ENCODE measurements at regions not wholly inside any gene's neighbourhood (a gene's known extent, or its start where the extent isn't known, plus 50 kb on each side); places are given as distances from the start of the nearest gene placed in this dataset.

DNA sequence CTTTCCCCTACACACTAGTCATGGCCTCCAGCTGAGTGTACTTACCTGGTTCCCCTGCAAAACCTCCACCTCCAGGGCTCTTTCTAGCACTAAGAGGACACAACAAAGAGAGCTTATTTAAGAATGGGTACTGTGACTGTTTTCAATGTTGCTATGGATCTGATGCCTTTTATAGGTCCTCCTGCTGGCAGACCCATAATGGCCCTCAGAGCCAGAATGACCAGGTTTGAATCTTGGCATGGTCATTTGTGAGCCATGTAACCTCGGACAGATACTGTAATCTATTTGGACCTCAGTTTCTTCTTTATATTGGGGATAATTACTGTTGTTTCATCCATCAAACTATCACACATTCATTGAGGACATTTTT, 137.6 kb upstream of the USP24 start:
- no peak for FAIRE-seq
- TF ChIP-seq TAF1 (IDR thresholded peaks at IDR 0.05; ENCODE audit: low read depth, low read length) = no peak
- TF ChIP-seq SPI1 (IDR thresholded peaks at IDR 0.05; ENCODE audit: low read depth, low read length) = no peak
- no peak for TF ChIP-seq PAX5 (IDR thresholded peaks at IDR 0.05; ENCODE audit: insufficient read depth, low read length, severe bottlenecking)
- TF ChIP-seq POU2F2 (IDR thresholded peaks at IDR 0.05; ENCODE audit: low read depth, low read length) = no peak
- no peak for TF ChIP-seq POLR2A (IDR thresholded peaks at IDR 0.05; ENCODE audit: low read depth, low read length)
- no peak for TF ChIP-seq POLR2AphosphoS5 (IDR thresholded peaks at IDR 0.05; ENCODE audit: low read depth, low read length)

DNA sequence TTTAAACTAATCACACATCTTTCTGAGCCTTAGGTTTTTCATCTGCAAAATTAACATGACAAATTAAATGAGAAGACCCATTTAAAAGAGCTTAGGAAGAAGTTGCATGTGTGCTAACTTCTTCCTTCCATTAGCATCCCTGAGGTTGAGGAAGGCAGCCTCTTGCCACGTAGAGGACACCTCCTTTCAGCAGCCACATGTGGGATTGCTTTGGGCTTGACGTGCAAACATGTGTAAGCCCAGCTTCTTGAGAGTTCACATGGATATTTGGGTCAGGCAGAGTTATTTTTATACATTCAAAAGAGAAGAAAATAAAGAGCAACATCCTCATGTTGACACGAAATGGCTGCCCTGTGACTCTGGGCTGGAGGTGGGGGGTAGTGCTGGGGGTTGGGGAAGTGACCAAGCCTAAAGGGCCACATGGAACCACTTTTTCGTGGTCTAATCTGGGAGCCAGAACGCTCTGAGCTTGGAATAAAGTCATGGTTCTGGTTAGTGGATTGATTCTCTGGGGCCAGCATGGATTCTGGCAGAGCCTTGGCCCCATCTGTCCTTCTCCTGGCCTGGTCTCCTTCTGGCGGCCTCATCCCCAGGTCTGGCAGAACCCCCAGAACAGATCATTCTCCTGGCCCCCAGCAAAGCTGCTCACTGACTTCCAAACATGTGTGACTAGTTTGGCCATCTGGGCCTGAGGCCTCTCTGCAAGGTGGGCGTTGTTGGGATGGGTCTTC, 137.1 kb upstream of the USP24 start:
- TF ChIP-seq TAF1 (IDR thresholded peaks at IDR 0.05; ENCODE audit: low read depth, low read length) (no peak), POLR2AphosphoS5 (IDR thresholded peaks at IDR 0.05; ENCODE audit: low read depth, low read length) (no peak), POU2F2 (IDR thresholded peaks at IDR 0.05; ENCODE audit: low read depth, low read length) (no peak), POLR2A (IDR thresholded peaks at IDR 0.05; ENCODE audit: low read depth, low read length) (no peak)
- FAIRE-seq = no peak
- no peak for DNase-seq (ENCODE audit: insufficient read length, low spot score)

More for the DNA sequence above, 137.6 kb upstream of the USP24 start:
- DNase-seq (ENCODE audit: insufficient read length, low spot score) = no peak

DNA sequence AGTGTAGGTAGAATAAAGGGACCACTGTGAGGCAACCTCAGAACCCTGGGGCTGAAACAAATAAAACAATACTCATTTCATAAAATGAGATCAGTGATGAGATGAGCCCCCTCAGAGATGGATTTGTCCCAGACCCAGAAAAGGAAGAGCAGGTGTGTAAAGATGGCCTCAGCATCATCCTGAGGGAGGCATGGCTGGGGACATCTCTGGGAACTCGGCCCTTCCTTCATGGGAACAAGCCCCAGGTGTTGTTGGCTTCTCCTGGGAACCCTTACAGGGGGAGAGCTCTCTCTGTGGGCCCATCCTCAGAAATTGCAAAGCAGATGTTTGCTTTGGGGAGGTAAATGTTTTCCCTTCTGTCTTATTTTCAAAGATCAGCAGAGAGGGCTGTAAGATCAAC, 133.2 kb upstream of the USP24 start:
- FAIRE-seq = no peak
- no peak for DNase-seq (ENCODE audit: insufficient read length, low spot score)
- TF ChIP-seq POLR2A (IDR thresholded peaks at IDR 0.05; ENCODE audit: low read depth, low read length) = no peak

DNA sequence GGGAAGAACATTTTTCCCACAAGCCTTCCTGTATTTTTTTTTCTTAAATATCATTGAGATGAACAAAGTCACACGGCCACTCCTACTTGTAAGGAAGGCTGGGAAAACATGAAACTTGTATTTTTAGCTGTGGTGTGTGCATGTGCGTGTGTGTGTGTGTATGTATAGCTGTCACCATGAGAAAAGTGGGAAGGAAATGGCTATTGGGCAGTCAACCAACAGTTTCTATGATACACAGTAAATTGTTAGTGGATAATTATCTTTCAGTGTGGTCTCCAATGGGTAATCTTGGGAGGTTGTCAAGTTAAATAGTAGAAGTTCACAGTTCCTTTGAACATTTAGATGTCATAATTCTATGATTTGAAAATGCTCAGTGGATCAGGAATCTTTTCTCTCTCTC, 132.7 kb upstream of the USP24 start:
- TF ChIP-seq POU2F2 (IDR thresholded peaks at IDR 0.05; ENCODE audit: low read depth, low read length) = no peak
- no peak for TF ChIP-seq SPI1 (IDR thresholded peaks at IDR 0.05; ENCODE audit: low read depth, low read length)
- TF ChIP-seq POLR2A (IDR thresholded peaks at IDR 0.05; ENCODE audit: low read depth, low read length) = no peak
- TF ChIP-seq TAF1 (IDR thresholded peaks at IDR 0.05; ENCODE audit: low read depth, low read length) = no peak
- TF ChIP-seq PAX5 (IDR thresholded peaks at IDR 0.05; ENCODE audit: insufficient read depth, low read length, severe bottlenecking) = no peak
- TF ChIP-seq POLR2AphosphoS5 (IDR thresholded peaks at IDR 0.05; ENCODE audit: low read depth, low read length) = no peak
- FAIRE-seq = no peak
- DNase-seq (ENCODE audit: insufficient read length, low spot score) = no peak

DNA sequence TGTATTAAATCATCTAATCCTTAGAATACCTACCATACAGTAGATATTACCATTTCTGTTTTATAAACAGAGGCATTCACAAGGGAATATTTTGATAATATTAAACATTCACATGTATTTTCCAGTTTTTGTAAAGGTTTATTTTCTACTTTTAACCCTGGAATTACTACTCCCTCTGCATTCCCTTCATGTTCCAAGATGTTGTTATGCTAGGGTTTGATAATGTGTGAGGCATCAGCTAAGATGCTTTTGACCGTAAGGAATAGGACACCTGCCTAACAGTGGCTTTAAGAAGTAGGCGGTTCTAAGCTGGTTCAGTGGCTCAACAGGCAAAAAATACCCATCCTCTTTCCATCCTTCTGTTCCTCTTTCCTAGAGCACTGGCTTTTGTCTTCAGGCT, 131.9 kb upstream of the USP24 start:
- FAIRE-seq = no peak
- no peak for DNase-seq (ENCODE audit: insufficient read length, low spot score)
- TF ChIP-seq TAF1 (IDR thresholded peaks at IDR 0.05; ENCODE audit: low read depth, low read length) = no peak
- TF ChIP-seq POLR2AphosphoS5 (IDR thresholded peaks at IDR 0.05; ENCODE audit: low read depth, low read length) = no peak
- TF ChIP-seq PAX5 (IDR thresholded peaks at IDR 0.05; ENCODE audit: insufficient read depth, low read length, severe bottlenecking) = no peak
- no peak for TF ChIP-seq POLR2A (IDR thresholded peaks at IDR 0.05; ENCODE audit: low read depth, low read length)
- TF ChIP-seq POU2F2 (IDR thresholded peaks at IDR 0.05; ENCODE audit: low read depth, low read length) = no peak
- no peak for TF ChIP-seq SPI1 (IDR thresholded peaks at IDR 0.05; ENCODE audit: low read depth, low read length)

DNA sequence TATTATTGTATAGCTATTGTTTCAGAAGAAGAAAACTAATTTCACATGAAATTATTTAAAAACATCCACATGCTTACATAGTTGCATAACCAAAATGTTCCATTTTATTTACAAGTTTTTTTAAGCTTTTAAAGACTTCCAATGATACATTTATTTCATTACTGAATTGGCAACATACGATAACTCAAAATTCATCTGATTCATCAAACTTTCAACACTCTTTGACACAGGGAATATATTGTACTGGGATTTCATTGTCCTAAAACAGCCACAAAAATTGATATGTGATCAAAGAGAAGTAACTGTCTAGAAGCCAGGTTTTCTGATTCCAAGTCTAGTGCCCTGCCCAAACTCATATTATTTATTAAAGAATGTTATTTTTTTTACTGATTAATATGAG, 131.4 kb upstream of the USP24 start:
- no peak for TF ChIP-seq POU2F2 (IDR thresholded peaks at IDR 0.05; ENCODE audit: low read depth, low read length)
- TF ChIP-seq TAF1 (IDR thresholded peaks at IDR 0.05; ENCODE audit: low read depth, low read length) = no peak
- no peak for TF ChIP-seq POLR2AphosphoS5 (IDR thresholded peaks at IDR 0.05; ENCODE audit: low read depth, low read length)
- no peak for TF ChIP-seq PAX5 (IDR thresholded peaks at IDR 0.05; ENCODE audit: insufficient read depth, low read length, severe bottlenecking)
- no peak for TF ChIP-seq SPI1 (IDR thresholded peaks at IDR 0.05; ENCODE audit: low read depth, low read length)
- no peak for TF ChIP-seq POLR2A (IDR thresholded peaks at IDR 0.05; ENCODE audit: low read depth, low read length)
- no peak for DNase-seq (ENCODE audit: insufficient read length, low spot score)
- FAIRE-seq = no peak

DNA sequence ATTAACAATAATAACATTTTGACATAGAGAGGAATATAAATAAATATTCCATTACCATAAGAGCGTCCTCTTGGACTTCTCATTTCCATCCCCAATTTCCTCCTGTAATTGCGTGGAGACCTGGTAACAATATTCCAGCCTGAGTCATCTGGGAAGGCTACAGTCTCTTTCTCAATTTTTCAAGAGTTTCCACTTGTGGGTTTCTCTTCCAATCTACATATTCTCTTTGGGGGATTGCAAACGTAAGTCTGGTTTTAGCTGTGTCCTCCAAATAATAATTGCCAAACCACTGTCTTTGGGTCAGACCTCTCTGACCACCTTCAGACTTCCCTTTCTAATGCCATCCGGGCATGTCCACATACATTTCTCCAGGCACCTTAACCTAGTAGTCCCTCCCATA, 124.5 kb upstream of the USP24 start:
- TF ChIP-seq SPI1 (IDR thresholded peaks at IDR 0.05; ENCODE audit: low read depth, low read length) (no peak), PAX5 (IDR thresholded peaks at IDR 0.05; ENCODE audit: insufficient read depth, low read length, severe bottlenecking) (no peak), POLR2A (IDR thresholded peaks at IDR 0.05; ENCODE audit: low read depth, low read length) (no peak), POU2F2 (IDR thresholded peaks at IDR 0.05; ENCODE audit: low read depth, low read length) (no peak), TAF1 (IDR thresholded peaks at IDR 0.05; ENCODE audit: low read depth, low read length) (no peak), POLR2AphosphoS5 (IDR thresholded peaks at IDR 0.05; ENCODE audit: low read depth, low read length) (no peak)
- no peak for FAIRE-seq
- no peak for DNase-seq (ENCODE audit: insufficient read length, low spot score)

DNA sequence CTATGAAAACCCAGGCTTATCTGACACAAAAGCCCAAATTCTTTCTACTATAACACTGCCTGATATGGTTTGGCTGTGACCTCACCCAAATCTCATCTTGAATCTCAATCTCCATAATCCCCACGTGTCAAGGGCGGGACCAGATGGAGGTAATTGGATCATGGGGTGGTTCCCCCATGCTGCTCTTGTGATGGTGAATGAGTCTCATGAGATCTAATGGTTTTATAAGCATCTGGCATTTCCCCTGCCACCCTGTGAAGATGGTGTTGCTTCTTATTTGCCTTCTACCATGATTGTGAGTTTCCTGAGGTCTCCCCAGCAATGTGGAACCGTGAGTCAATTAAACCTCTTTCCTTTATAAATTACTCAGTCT, 123.3 kb upstream of the USP24 start:
- DNase-seq (ENCODE audit: insufficient read length, low spot score) (no peak), FAIRE-seq (no peak)
- TF ChIP-seq POLR2A (IDR thresholded peaks at IDR 0.05; ENCODE audit: low read depth, low read length) (no peak), POU2F2 (IDR thresholded peaks at IDR 0.05; ENCODE audit: low read depth, low read length) (no peak), PAX5 (IDR thresholded peaks at IDR 0.05; ENCODE audit: insufficient read depth, low read length, severe bottlenecking) (no peak), TAF1 (IDR thresholded peaks at IDR 0.05; ENCODE audit: low read depth, low read length) (no peak), POLR2AphosphoS5 (IDR thresholded peaks at IDR 0.05; ENCODE audit: low read depth, low read length) (no peak), SPI1 (IDR thresholded peaks at IDR 0.05; ENCODE audit: low read depth, low read length) (no peak)

DNA sequence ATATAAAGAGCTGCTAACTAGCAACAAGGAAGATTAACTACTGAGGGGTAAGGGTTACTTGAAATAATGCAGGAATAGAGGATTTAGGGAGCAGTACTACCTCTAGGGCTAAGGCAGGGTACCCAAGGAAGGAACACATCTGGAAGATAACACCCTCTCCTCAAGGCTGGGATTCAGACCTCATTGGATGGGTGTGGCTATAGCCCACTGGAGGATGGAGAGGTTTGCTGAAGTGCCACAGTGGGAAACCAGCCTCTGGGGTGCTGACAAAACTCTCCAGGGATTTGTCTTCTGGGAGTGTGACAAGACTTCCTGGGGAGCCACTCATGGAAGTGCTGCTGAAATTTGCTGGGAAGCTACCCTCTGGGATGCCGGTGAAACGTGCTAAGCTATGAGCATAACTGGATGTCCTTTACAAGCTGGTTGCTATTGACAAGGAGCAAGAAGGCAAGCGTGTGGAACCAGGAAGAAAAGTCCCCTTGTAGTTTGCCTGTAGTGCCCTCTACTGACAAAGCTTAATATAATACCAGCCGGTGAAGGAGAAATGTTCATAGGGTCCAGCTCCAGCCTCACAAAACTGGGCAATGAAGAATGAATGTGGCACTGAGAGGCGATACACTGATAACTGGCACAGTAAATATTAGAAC, 122.8 kb upstream of the USP24 start:
- FAIRE-seq (peak; percentile 73), DNase-seq (ENCODE audit: insufficient read length, low spot score) (peak; percentile 40)
- TF ChIP-seq POLR2AphosphoS5 (IDR thresholded peaks at IDR 0.05; ENCODE audit: low read depth, low read length) = no peak
- no peak for TF ChIP-seq SPI1 (IDR thresholded peaks at IDR 0.05; ENCODE audit: low read depth, low read length)
- no peak for TF ChIP-seq TAF1 (IDR thresholded peaks at IDR 0.05; ENCODE audit: low read depth, low read length)
- peak; percentile 16 for TF ChIP-seq PAX5 (IDR thresholded peaks at IDR 0.05; ENCODE audit: insufficient read depth, low read length, severe bottlenecking)
- TF ChIP-seq POU2F2 (IDR thresholded peaks at IDR 0.05; ENCODE audit: low read depth, low read length) = no peak
- no peak for TF ChIP-seq POLR2A (IDR thresholded peaks at IDR 0.05; ENCODE audit: low read depth, low read length)

DNA sequence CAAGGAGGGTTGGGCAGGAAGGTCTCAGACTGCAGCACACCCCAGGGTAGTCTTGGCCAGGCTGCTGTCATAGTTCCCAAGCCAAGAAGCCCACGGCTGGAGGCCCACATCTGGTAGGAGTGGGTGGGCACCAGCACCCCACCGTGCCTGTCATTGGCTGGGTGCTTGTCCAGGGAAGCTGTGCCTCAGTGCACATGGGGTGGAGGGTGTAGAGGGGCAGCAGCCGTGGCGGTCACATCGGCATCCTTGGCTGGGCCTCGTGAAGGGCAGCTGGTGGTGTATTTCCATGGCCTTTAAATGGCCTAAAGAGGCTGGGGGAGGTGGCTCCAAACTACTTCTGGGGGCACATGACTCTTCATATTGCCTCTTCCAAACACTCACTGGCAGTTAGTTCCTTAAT, 119.6 kb upstream of the USP24 start:
- FAIRE-seq (no peak), DNase-seq (ENCODE audit: insufficient read length, low spot score) (no peak)
- TF ChIP-seq POLR2A (IDR thresholded peaks at IDR 0.05; ENCODE audit: low read depth, low read length) = no peak
- no peak for TF ChIP-seq POU2F2 (IDR thresholded peaks at IDR 0.05; ENCODE audit: low read depth, low read length)
- no peak for TF ChIP-seq SPI1 (IDR thresholded peaks at IDR 0.05; ENCODE audit: low read depth, low read length)
- no peak for TF ChIP-seq POLR2AphosphoS5 (IDR thresholded peaks at IDR 0.05; ENCODE audit: low read depth, low read length)
- TF ChIP-seq PAX5 (IDR thresholded peaks at IDR 0.05; ENCODE audit: insufficient read depth, low read length, severe bottlenecking) = no peak
- no peak for TF ChIP-seq TAF1 (IDR thresholded peaks at IDR 0.05; ENCODE audit: low read depth, low read length)
